ENCODE measurements at regions not wholly inside any gene's neighbourhood (a gene's known extent, or its start where the extent isn't known, plus 50 kb on each side); places are given as distances from the start of the nearest gene placed in this dataset.
A peak's percentile ranks its signal among the peaks of the same experiment; 100 is the strongest.

- H3K27ac ChIP-seq, result peak overlapping the region in 1 of 4 donors; percentile 44
- H3K4me1 ChIP-seq, result no peaks in the 10 kb centered on the region
- FAIRE-seq (no peak), ATAC-seq (peak in 3 of 4 donors; percentile 37 to 67 (median 65)), DNase-seq (no peak)
- no peak for TF ChIP-seq CTCF (IDR thresholded peaks at IDR 0.05)
- H3K4me3 ChIP-seq, result no peak overlapping the region
- WGBS, 2 donors, result 35 to 58% methylated on average over 5 of the region's 5 CpGs
- H3K9me3 ChIP-seq, result no peaks in the 10 kb centered on the region
- H3K27me3 ChIP-seq, result no peaks in the 10 kb centered on the region
- no peaks in the 10 kb centered on the region for H3K36me3 ChIP-seq
- intact Hi-C loops (cut with DNase I), result no loop called here
These were observed 213.7 kb downstream of the TSN start for GRCh38 chr2:121969166-121969565.

- peak in 1 of 4 donors; percentile 17 for ATAC-seq
- H3K27ac ChIP-seq, result peak overlapping the region in 1 of 4 donors; percentile 44
- H3K36me3 ChIP-seq, result no peaks in the 10 kb centered on the region
- H3K9me3 ChIP-seq, result no peaks in the 10 kb centered on the region
- no peak for FAIRE-seq
- TF ChIP-seq CTCF (IDR thresholded peaks at IDR 0.05), result no peak
- H3K4me3 ChIP-seq, result no peak overlapping the region
- no peaks in the 10 kb centered on the region for H3K4me1 ChIP-seq
- DNase-seq, result no peak
- H3K27me3 ChIP-seq, result no peaks in the 10 kb centered on the region
- intact Hi-C loops (cut with DNase I), result no loop called here
- WGBS, 2 donors, result 53 to 58% methylated on average over 8 of the region's 8 CpGs
These were observed 214.6 kb downstream of the TSN start for GRCh38 chr2:121969766-121970639.

- TF ChIP-seq CTCF (IDR thresholded peaks at IDR 0.05), result no peak
- no peaks in the 10 kb centered on the region for H3K9me3 ChIP-seq
- no peaks in the 10 kb centered on the region for H3K36me3 ChIP-seq
- no peak for ATAC-seq
- FAIRE-seq, result no peak
- DNase-seq, result no peak
- no peaks in the 10 kb centered on the region for H3K4me1 ChIP-seq
- intact Hi-C loops (cut with DNase I), result no loop called here
- H3K4me3 ChIP-seq, result no peak overlapping the region
- 59 to 75% methylated on average over 5 of the region's 5 CpGs for WGBS, 2 donors
- no peak overlapping the region for H3K27ac ChIP-seq
- no peaks in the 10 kb centered on the region for H3K27me3 ChIP-seq
These were observed 216.8 kb downstream of the TSN start for GRCh38 chr2:121972203-121972602.

- Histone ChIP-seq H3K4me3 (peak overlapping the region in 1 of 4 donors; percentile 34), H3K27ac (no peak overlapping the region), H3K9me3 (no peaks in the 10 kb centered on the region), H3K4me1 (no peaks in the 10 kb centered on the region), H3K36me3 (no peaks in the 10 kb centered on the region), H3K27me3 (no peaks in the 10 kb centered on the region)
- FAIRE-seq (no peak), DNase-seq (peak; percentile 26 to 76 (median 48)), ATAC-seq (peak; percentile 82 to 98 (median 96))
- intact Hi-C loops (cut with DNase I), result no loop called here
- TF ChIP-seq CTCF (IDR thresholded peaks at IDR 0.05), result peak in 3 of 4 donors; percentile 42 to 44 (median 44)
- 2% methylated on average over 13 of the region's 13 CpGs for WGBS, 2 donors
These were observed 219.6 kb downstream of the TSN start for GRCh38 chr2:121974897-121975661.
